WTC11 (cell line): ENCODE measurements at regions not wholly inside any gene's neighbourhood (a gene's known extent, or its start where the extent isn't known, plus 50 kb on each side); places are given as distances from the start of the nearest gene placed in this dataset.

Experiments used
- ATAC-seq: fragments of 200-7000 bp; cut with Tn5 transposase; 2 replicates; pipeline ENCODE4 v1.10.0; 2021; ENCODE audit warnings: mild to moderate bottlenecking, moderate library complexity
- CTCF ChIA-PET: fragments of 300-600 bp; sonication (Branson Sonifier 250); formaldehyde crosslinking; loops from one replicate; lab custom pipeline; 2021; ENCODE audit warnings: antibody characterized with exemption; lab: Charles Lee
- POLR2A ChIA-PET: fragments of 350-600 bp; sonication (Branson Sonifier 250); formaldehyde crosslinking; loops from one replicate; lab custom pipeline; 2021; ENCODE audit warnings: antibody characterized with exemption; lab: Charles Lee
- DNase-seq: peaks from one replicate; pipeline ENCODE4 v3.0.0; 2021; ENCODE audit warnings: low spot score
- H3K27ac Mint-ChIP-seq: 2 replicates; pipeline ENCODE4 v1.8.0; 2021; ENCODE audit warnings: mixed read lengths
- H3K27me3 Mint-ChIP-seq: 2 replicates; pipeline ENCODE4 v1.8.0; 2021; ENCODE audit warnings: low read depth, mild to moderate bottlenecking, moderate library complexity, mixed read lengths
- H3K36me3 Mint-ChIP-seq: 2 replicates; pipeline ENCODE4 v1.8.0; 2021; ENCODE audit warnings: mixed read lengths
- H3K4me1 Mint-ChIP-seq: 2 replicates; pipeline ENCODE4 v1.8.0; 2022; ENCODE audit warnings: mixed read lengths
- H3K4me3 Mint-ChIP-seq: 2 replicates; pipeline ENCODE4 v1.8.0; 2021; ENCODE audit warnings: mild to moderate bottlenecking, moderate library complexity, mixed read lengths
- H3K9me3 Mint-ChIP-seq: 2 replicates; pipeline ENCODE4 v1.8.0; 2021; ENCODE audit warnings: mixed read lengths
- ATF1 ChIP-seq: sonication (generic); formaldehyde crosslinking; IDR thresholded peaks from 2 replicates; pipeline ENCODE4 v1.8.1; 2023; ENCODE audit warnings: mild to moderate bottlenecking, moderate library complexity, missing genetic modification reagents
- EMX1 ChIP-seq: fragments of 250-450 bp; sonication (Bioruptor Pico); IDR thresholded peaks from 2 replicates; pipeline ENCODE4 v1.8.0; 2021; ENCODE audit warnings: mild to moderate bottlenecking
- ESRRA ChIP-seq: sonication (generic); formaldehyde crosslinking; IDR thresholded peaks from 2 replicates; pipeline ENCODE4 v1.8.1; 2022; ENCODE audit warnings: mild to moderate bottlenecking, missing genetic modification reagents, borderline replicate concordance
- ETV6 ChIP-seq: sonication (generic); formaldehyde crosslinking; IDR thresholded peaks from 2 replicates; pipeline ENCODE4 v1.8.1; 2022; ENCODE audit warnings: mild to moderate bottlenecking, missing genetic modification reagents
- GRHL2 ChIP-seq: fragments of 250-450 bp; sonication (Bioruptor Pico); IDR thresholded peaks from 2 replicates; pipeline ENCODE4 v1.8.0; 2022; ENCODE audit warnings: mild to moderate bottlenecking, moderate library complexity; ENCODE audit not compliant: insufficient replicate concordance, severe bottlenecking
- GTF2I ChIP-seq: fragments of 250-450 bp; sonication (Bioruptor Pico); conservative IDR thresholded peaks from 2 replicates; pipeline ENCODE4 v1.4.0; 2021; ENCODE audit warnings: mild to moderate bottlenecking
- JAZF1 ChIP-seq: fragments of 250-450 bp; sonication (Bioruptor Pico); IDR thresholded peaks from 2 replicates; pipeline ENCODE4 v1.9.0; 2021; ENCODE audit warnings: moderate library complexity, mild to moderate bottlenecking, inconsistent platforms
- MAX ChIP-seq: sonication (generic); formaldehyde crosslinking; IDR thresholded peaks from 2 replicates; pipeline ENCODE4 v1.8.0; 2022; ENCODE audit warnings: mild to moderate bottlenecking, missing genetic modification reagents
- NFE2L1 ChIP-seq: sonication (generic); formaldehyde crosslinking; IDR thresholded peaks from 2 replicates; pipeline ENCODE4 v1.8.1; 2023; ENCODE audit warnings: missing genetic modification reagents
- NFYB ChIP-seq: sonication (generic); formaldehyde crosslinking; conservative IDR thresholded peaks from 2 replicates; pipeline ENCODE4 v1.8.0; 2022; ENCODE audit warnings: low read depth, missing genetic modification reagents
- NR3C1 ChIP-seq: sonication (generic); formaldehyde crosslinking; conservative IDR thresholded peaks from 2 replicates; pipeline ENCODE4 v1.8.1; 2023; ENCODE audit warnings: low read depth, mild to moderate bottlenecking, missing genetic modification reagents
- OVOL2 ChIP-seq: fragments of 250-450 bp; sonication (Bioruptor Pico); IDR thresholded peaks from 2 replicates; pipeline ENCODE4 v1.9.0; 2021; ENCODE audit warnings: mild to moderate bottlenecking, borderline replicate concordance
- PREB ChIP-seq: sonication (generic); formaldehyde crosslinking; IDR thresholded peaks from 2 replicates; pipeline ENCODE4 v1.8.1; 2022; ENCODE audit warnings: mild to moderate bottlenecking, missing genetic modification reagents, moderate library complexity, borderline replicate concordance
- PRRX2 ChIP-seq: fragments of 250-450 bp; sonication (Bioruptor Pico); IDR thresholded peaks from 2 replicates; pipeline ENCODE4 v1.8.0; 2021; ENCODE audit warnings: mild to moderate bottlenecking
- SOX15 ChIP-seq: fragments of 250-450 bp; sonication (Bioruptor Pico); IDR thresholded peaks from 2 replicates; pipeline ENCODE4 v1.9.0; 2021; ENCODE audit warnings: mild to moderate bottlenecking
- TCF7 ChIP-seq: sonication (generic); formaldehyde crosslinking; IDR thresholded peaks from 2 replicates; pipeline ENCODE4 v1.8.0; 2022; ENCODE audit warnings: mild to moderate bottlenecking, low read depth, missing genetic modification reagents, moderate library complexity
- TEAD1 ChIP-seq: sonication (generic); formaldehyde crosslinking; IDR thresholded peaks from 2 replicates; pipeline ENCODE4 v1.8.0; 2022; ENCODE audit warnings: mild to moderate bottlenecking, missing genetic modification reagents
- TP53 ChIP-seq: sonication (generic); formaldehyde crosslinking; IDR thresholded peaks from 2 replicates; pipeline ENCODE4 v1.8.1; 2023; ENCODE audit warnings: mild to moderate bottlenecking, missing genetic modification reagents
- USF1 ChIP-seq: sonication (generic); formaldehyde crosslinking; IDR thresholded peaks from 2 replicates; pipeline ENCODE4 v1.8.0; 2022; ENCODE audit warnings: mild to moderate bottlenecking, missing genetic modification reagents
- ZBTB43 ChIP-seq: sonication (generic); formaldehyde crosslinking; IDR thresholded peaks from 2 replicates; pipeline ENCODE4 v1.8.1; 2023; ENCODE audit warnings: mild to moderate bottlenecking, missing genetic modification reagents
- ZNF396 ChIP-seq: fragments of 250-450 bp; sonication (Bioruptor Pico); IDR thresholded peaks from 2 replicates; pipeline ENCODE4 v1.8.0; 2021; ENCODE audit warnings: mild to moderate bottlenecking, moderate library complexity, borderline replicate concordance

GRCh38 chr12:70028515-70028914, 203.5 kb downstream of the MYRFL start:
- TF ChIP-seq JAZF1 (CRISPR knock-in tag) (no peak), ATF1 (CRISPR knock-in tag) (no peak), SOX15 (no peak), NR3C1 (no peak), MAX (CRISPR knock-in tag) (no peak), NFYB (CRISPR knock-in tag) (no peak), GRHL2 (CRISPR knock-in tag) (no peak), USF1 (CRISPR knock-in tag) (no peak), PRRX2 (CRISPR knock-in tag) (no peak), EMX1 (no peak), TCF7 (CRISPR knock-in tag) (no peak), ZBTB43 (no peak), GTF2I (CRISPR knock-in tag) (no peak), ETV6 (CRISPR knock-in tag) (no peak), ESRRA (CRISPR knock-in tag) (no peak), OVOL2 (CRISPR knock-in tag) (no peak)
- Mint-ChIP-seq H3K9me3 (peaks cover under 1% of the 10 kb centered on the region; the same call in 1 of the 2 replicates), H3K4me3 (no peak overlapping the region), H3K27ac (no peak overlapping the region), H3K4me1 (peaks cover 33% of the 10 kb centered on the region), H3K36me3 (peaks cover 3% of the 10 kb centered on the region; the same call in 1 of the 2 replicates), H3K27me3 (peaks cover 2% of the 10 kb centered on the region)
- ATAC-seq (no peak), DNase-seq (no peak)
- ChIA-PET CTCF (no interaction called here), POLR2A (no interaction called here)

GRCh38 chr12:70028918-70029317, 203.9 kb downstream of the MYRFL start:
- no peak for ATAC-seq
- Mint-ChIP-seq H3K27me3 (peaks cover 2% of the 10 kb centered on the region; the same call in 1 of the 2 replicates), H3K4me3 (no peak overlapping the region), H3K4me1 (peaks cover 33% of the 10 kb centered on the region), H3K9me3 (no peaks in the 10 kb centered on the region), H3K36me3 (peaks cover 3% of the 10 kb centered on the region; the same call in 1 of the 2 replicates), H3K27ac (no peak overlapping the region)
- POLR2A ChIA-PET = no interaction called here
- CTCF ChIA-PET = no interaction called here
- DNase-seq = no peak
- TF ChIP-seq NFE2L1 (CRISPR knock-in tag) = no peak
- no peak for TF ChIP-seq PREB (CRISPR knock-in tag)

- peak; percentile 30 for DNase-seq
- Mint-ChIP-seq H3K36me3 (peaks cover 3% of the 10 kb centered on the region; the same call in 1 of the 2 replicates), H3K4me3 (no peak overlapping the region), H3K27ac (peak overlapping the region; percentile 43), H3K9me3 (peaks cover 10% of the 10 kb centered on the region), H3K27me3 (peaks cover 2% of the 10 kb centered on the region; the same call in 1 of the 2 replicates), H3K4me1 (peaks cover 33% of the 10 kb centered on the region)
- ChIA-PET CTCF (no interaction called here), POLR2A (no interaction called here)
- TF ChIP-seq TEAD1 (CRISPR knock-in tag) (peak; percentile 33; the same call in 1 of the 2 replicates), TP53 (CRISPR knock-in tag) (no peak), ZNF396 (CRISPR knock-in tag) (no peak)
- peak; percentile 99 for ATAC-seq
These were observed 206.0 kb downstream of the MYRFL start for GRCh38 chr12:70031046-70031445.
